ENCODE measurements at regions not wholly inside any gene's neighbourhood (a gene's known extent, or its start where the extent isn't known, plus 50 kb on each side); places are given as distances from the start of the nearest gene placed in this dataset.
"Not testable (repeated sequence)": the region's sequence is repeated elsewhere in the genome, so short reads cannot be mapped to it uniquely, and the experiment has no call there.

DNA sequence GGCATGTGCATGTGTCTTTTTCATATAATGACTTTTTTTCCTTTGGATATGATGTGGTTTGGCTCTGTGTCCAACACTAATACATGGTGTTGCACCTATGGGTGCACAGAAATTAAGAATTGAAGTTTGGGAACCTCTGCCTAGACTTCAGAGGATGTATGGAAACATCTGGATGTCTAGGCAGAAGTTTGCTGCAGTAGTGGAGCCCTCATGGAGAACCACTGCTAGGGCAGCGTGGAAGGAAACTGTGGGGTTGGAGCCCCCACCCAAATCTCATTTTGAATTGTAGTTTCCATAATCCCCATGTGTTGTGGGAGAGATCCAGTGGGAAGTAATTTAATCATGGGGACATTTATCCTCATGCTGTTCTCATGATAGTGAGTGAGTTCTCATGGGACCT, 235.0 kb upstream of the TRPC7 start:
- Mint-ChIP-seq H3K4me1 (no peaks in the 10 kb centered on the region), H3K9me3 (ENCODE audit: low read depth) (peaks cover 21% of the 10 kb centered on the region), H3K27ac (no peak overlapping the region), H3K27me3 (no peaks in the 10 kb centered on the region), H3K4me3 (no peak overlapping the region), H3K36me3 (ENCODE audit: low read depth) (no peaks in the 10 kb centered on the region)
- ATAC-seq (no peak), DNase-seq (no peak)
- CTCF ChIA-PET: no interaction called here
- POLR2A ChIA-PET: no interaction called here
- intact Hi-C loops (cut with DNase I, micrococcal nuclease): no loop called here

- Mint-ChIP-seq H3K27ac (no peak overlapping the region), H3K9me3 (ENCODE audit: low read depth) (peaks cover 21% of the 10 kb centered on the region), H3K4me1 (no peaks in the 10 kb centered on the region), H3K27me3 (no peaks in the 10 kb centered on the region), H3K4me3 (no peak overlapping the region), H3K36me3 (ENCODE audit: low read depth) (no peaks in the 10 kb centered on the region)
- ChIA-PET CTCF (no interaction called here), POLR2A (no interaction called here)
- no peak for ATAC-seq
- intact Hi-C loops (cut with DNase I, micrococcal nuclease): no loop called here
- no peak for DNase-seq
Measured at GRCh38 chr5:136598802-136599404, 233.6 kb upstream of the TRPC7 start.

DNA sequence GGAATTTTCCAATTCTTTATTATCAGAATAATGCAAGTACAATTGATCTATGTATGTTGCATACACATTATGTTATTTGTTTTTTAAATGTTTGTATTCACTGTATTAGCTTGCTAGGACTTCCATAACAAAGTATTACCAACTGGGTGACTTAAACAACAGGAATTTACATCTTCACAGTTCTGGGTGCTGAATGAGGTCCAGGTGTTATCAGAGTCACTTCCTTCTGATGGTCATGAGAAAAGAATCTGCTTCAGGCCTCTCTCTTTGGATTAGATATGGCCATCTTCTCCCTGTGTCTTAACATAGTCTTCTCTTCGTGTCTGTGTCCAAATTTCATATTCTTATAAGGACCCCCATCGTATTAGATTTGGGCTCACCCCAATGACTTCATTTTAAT, 229.1 kb upstream of the TRPC7 start:
- no peak overlapping the region for H3K4me3 Mint-ChIP-seq
- H3K36me3 Mint-ChIP-seq (ENCODE audit: low read depth): no peaks in the 10 kb centered on the region
- POLR2A ChIA-PET: no interaction called here
- ATAC-seq (no peak), DNase-seq (no peak)
- H3K27me3 Mint-ChIP-seq: peaks cover 2% of the 10 kb centered on the region
- no peaks in the 10 kb centered on the region for H3K4me1 Mint-ChIP-seq
- H3K9me3 Mint-ChIP-seq (ENCODE audit: low read depth): peaks cover 3% of the 10 kb centered on the region
- no peak overlapping the region for H3K27ac Mint-ChIP-seq
- CTCF ChIA-PET: no interaction called here
- intact Hi-C loops (cut with DNase I, micrococcal nuclease): no loop called here

DNA sequence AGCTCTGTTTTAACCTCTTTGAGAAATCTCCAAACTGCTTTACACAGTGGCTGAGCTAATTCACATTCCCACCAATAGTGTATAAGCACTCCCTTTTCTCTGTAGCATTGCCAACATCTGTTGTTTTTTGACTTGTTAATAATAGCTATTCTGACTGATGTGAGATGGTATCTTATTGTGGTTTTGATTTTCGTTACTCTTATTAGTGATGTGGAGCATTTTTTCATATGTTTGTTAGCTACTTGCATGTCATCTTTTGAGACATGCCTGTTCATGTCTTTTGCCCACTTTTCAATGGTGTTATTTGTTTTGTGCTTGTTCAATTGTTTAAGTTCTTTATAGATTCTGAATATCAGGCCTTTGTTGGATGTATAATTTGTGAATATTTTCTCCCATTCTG, 225.2 kb upstream of the TRPC7 start:
- Mint-ChIP-seq H3K4me3 (no peak overlapping the region), H3K27me3 (peaks cover 2% of the 10 kb centered on the region), H3K9me3 (ENCODE audit: low read depth) (peaks cover 3% of the 10 kb centered on the region), H3K4me1 (no peaks in the 10 kb centered on the region), H3K36me3 (ENCODE audit: low read depth) (no peaks in the 10 kb centered on the region), H3K27ac (no peak overlapping the region)
- no peak for ATAC-seq
- no peak for DNase-seq
- intact Hi-C loops (cut with DNase I, micrococcal nuclease): no loop called here
- ChIA-PET CTCF (no interaction called here), POLR2A (no interaction called here)

- DNase-seq (no peak), ATAC-seq (no peak)
- Mint-ChIP-seq H3K9me3 (ENCODE audit: low read depth) (peaks cover 3% of the 10 kb centered on the region), H3K4me3 (no peak overlapping the region), H3K27ac (no peak overlapping the region), H3K27me3 (no peaks in the 10 kb centered on the region), H3K36me3 (ENCODE audit: low read depth) (no peaks in the 10 kb centered on the region), H3K4me1 (no peaks in the 10 kb centered on the region)
- CTCF ChIA-PET: interaction anchor here (0.6 kb wide), 1 partner anchor 36 kb away, joined by 3 read pairs; no protein-coding TSS in a partner anchor
- intact Hi-C loops (cut with DNase I, micrococcal nuclease): no loop called here
- POLR2A ChIA-PET: no interaction called here
Measured at GRCh38 chr5:136586196-136586595, 220.9 kb upstream of the TRPC7 start.

GRCh38 chr5:136584474-136584873, 219.1 kb upstream of the TRPC7 start:
- intact Hi-C loops (cut with DNase I, micrococcal nuclease): no loop called here
- H3K4me3 Mint-ChIP-seq: no peak overlapping the region
- DNase-seq: no peak
- ATAC-seq: no peak
- H3K36me3 Mint-ChIP-seq (ENCODE audit: low read depth): no peaks in the 10 kb centered on the region
- H3K27ac Mint-ChIP-seq: no peak overlapping the region
- H3K27me3 Mint-ChIP-seq: no peaks in the 10 kb centered on the region
- H3K4me1 Mint-ChIP-seq: no peaks in the 10 kb centered on the region
- ChIA-PET CTCF (no interaction called here), POLR2A (no interaction called here)
- peaks cover 3% of the 10 kb centered on the region for H3K9me3 Mint-ChIP-seq (ENCODE audit: low read depth)

GRCh38 chr5:136579238-136579637, 213.9 kb upstream of the TRPC7 start:
- CTCF ChIA-PET: no interaction called here
- no peak for ATAC-seq
- POLR2A ChIA-PET: no interaction called here
- intact Hi-C loops (cut with DNase I, micrococcal nuclease): no loop called here
- Mint-ChIP-seq H3K36me3 (ENCODE audit: low read depth) (no peaks in the 10 kb centered on the region), H3K4me1 (no peaks in the 10 kb centered on the region), H3K27ac (no peak overlapping the region), H3K4me3 (no peak overlapping the region), H3K27me3 (peaks cover 1% of the 10 kb centered on the region), H3K9me3 (ENCODE audit: low read depth) (no peaks in the 10 kb centered on the region)
- DNase-seq: no peak

- CTCF ChIA-PET; H3K4me3 Mint-ChIP-seq; H3K27ac Mint-ChIP-seq; intact Hi-C loops (cut with DNase I, micrococcal nuclease); H3K27me3 Mint-ChIP-seq; DNase-seq; H3K9me3 Mint-ChIP-seq (ENCODE audit: low read depth); ATAC-seq; H3K4me1 Mint-ChIP-seq; H3K36me3 Mint-ChIP-seq (ENCODE audit: low read depth); POLR2A ChIA-PET: not testable (repeated sequence)
Measured at GRCh38 chr5:136569875-136570274, 204.5 kb upstream of the TRPC7 start.

DNA sequence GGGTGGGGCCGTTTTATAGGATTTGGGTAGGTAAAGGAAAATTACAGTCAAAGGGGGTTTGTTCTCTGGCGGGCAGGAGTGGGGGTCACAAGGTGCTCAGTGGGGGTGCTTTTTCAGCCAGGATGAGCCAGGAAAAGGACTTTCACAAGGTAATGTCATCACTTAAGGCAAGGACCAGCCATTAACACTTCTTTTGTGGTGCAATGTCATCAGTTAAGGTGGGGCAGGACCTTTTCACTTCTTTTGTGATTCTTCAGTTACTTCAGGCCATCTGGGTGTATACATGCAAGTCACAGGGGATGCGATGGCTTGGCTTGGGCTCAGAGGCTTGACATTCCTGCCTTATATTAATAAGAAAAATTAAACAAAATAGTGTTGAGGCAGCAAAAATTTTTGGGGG, 200.1 kb upstream of the TRPC7 start:
- DNase-seq; intact Hi-C loops (cut with DNase I, micrococcal nuclease); CTCF ChIA-PET; H3K27me3 Mint-ChIP-seq; H3K4me3 Mint-ChIP-seq; H3K4me1 Mint-ChIP-seq; POLR2A ChIA-PET; H3K9me3 Mint-ChIP-seq (ENCODE audit: low read depth); H3K36me3 Mint-ChIP-seq (ENCODE audit: low read depth); ATAC-seq; H3K27ac Mint-ChIP-seq: not testable (repeated sequence)

DNA sequence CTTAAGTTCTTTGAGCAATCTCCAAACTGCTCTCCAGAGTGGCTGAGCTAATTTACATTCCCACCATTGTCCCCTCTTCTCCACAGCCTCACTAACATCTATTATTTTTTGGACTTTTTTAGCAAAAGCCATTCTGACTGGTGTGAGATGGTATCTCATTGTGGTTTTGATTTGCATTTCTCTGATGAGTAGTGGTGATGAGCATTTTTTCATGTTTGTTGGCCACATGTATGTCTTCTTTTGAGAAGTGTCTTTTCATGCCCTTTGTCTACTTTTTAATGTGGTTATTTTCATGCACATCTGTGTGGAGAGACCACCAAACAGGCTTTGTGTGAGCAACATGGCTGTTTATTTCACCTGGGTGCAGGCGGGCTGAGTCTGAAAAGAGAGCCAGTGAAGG, 199.7 kb upstream of the TRPC7 start:
- DNase-seq; H3K27ac Mint-ChIP-seq; POLR2A ChIA-PET; H3K9me3 Mint-ChIP-seq (ENCODE audit: low read depth); H3K4me3 Mint-ChIP-seq; CTCF ChIA-PET; H3K36me3 Mint-ChIP-seq (ENCODE audit: low read depth); H3K4me1 Mint-ChIP-seq; H3K27me3 Mint-ChIP-seq; intact Hi-C loops (cut with DNase I, micrococcal nuclease); ATAC-seq: not testable (repeated sequence)

GRCh38 chr5:136564431-136564830, 199.1 kb upstream of the TRPC7 start:
- H3K9me3 Mint-ChIP-seq (ENCODE audit: low read depth); H3K4me1 Mint-ChIP-seq; intact Hi-C loops (cut with DNase I, micrococcal nuclease); DNase-seq; H3K36me3 Mint-ChIP-seq (ENCODE audit: low read depth); POLR2A ChIA-PET; H3K27ac Mint-ChIP-seq; H3K4me3 Mint-ChIP-seq; ATAC-seq; H3K27me3 Mint-ChIP-seq: not testable (repeated sequence)
- CTCF ChIA-PET: interaction anchor here (0.7 kb wide), 1 partner anchor 64 kb away, joined by 3 read pairs; no protein-coding TSS in a partner anchor

DNA sequence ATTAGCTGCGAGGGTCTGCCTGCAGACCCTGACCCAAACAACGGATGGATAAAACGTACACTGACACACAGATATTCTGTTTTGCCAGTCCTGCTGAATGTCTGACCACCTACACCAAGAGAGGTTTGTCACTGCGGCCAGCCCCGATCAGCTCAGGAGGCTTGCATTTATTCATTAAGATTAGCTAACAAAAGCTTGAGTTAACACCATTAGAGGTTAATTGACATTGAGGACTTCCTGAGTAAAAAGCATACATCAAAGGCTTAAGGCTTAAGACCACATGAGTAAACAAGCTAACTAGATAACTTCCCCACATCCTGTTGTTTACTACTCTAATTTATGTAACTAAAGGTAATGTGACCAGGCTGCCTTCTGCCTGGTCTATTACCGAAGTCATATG, 198.1 kb upstream of the TRPC7 start:
- Mint-ChIP-seq H3K27ac (no peak overlapping the region), H3K4me1 (no peaks in the 10 kb centered on the region), H3K36me3 (ENCODE audit: low read depth) (no peaks in the 10 kb centered on the region), H3K4me3 (no peak overlapping the region), H3K9me3 (ENCODE audit: low read depth) (peaks cover 5% of the 10 kb centered on the region), H3K27me3 (no peaks in the 10 kb centered on the region)
- ChIA-PET POLR2A (no interaction called here), CTCF (no interaction called here)
- ATAC-seq (no peak), DNase-seq (no peak)
- intact Hi-C loops (cut with DNase I, micrococcal nuclease): no loop called here

DNA sequence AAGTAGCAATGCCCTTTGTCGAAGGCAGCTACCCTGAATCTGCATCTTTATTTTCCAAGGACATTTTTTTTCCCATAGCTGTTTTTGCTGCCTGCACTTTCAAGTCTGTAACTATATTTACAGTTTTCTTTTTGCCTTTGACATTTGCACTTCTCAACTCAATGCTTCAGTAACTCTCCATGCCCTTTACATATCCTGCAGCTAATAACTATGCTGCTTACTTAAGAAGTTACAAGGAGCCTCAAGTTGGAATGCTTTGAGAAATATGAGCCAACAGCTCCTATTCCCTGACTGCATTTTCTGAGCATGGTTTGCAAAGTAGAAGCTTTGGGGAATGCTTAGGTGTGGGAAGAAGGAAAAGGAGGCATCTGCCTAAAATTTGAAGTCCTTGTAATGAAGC, 194.8 kb upstream of the TRPC7 start:
- ChIA-PET CTCF (interaction anchor here (0.5 kb wide), 1 partner anchor 161 kb away, joined by 3 read pairs; no protein-coding TSS in a partner anchor), POLR2A (no interaction called here)
- intact Hi-C loops (cut with DNase I, micrococcal nuclease): no loop called here
- H3K27ac Mint-ChIP-seq: no peak overlapping the region
- no peak for DNase-seq
- no peaks in the 10 kb centered on the region for H3K36me3 Mint-ChIP-seq (ENCODE audit: low read depth)
- H3K27me3 Mint-ChIP-seq: peaks cover 2% of the 10 kb centered on the region
- no peak overlapping the region for H3K4me3 Mint-ChIP-seq
- H3K9me3 Mint-ChIP-seq (ENCODE audit: low read depth): peaks cover 8% of the 10 kb centered on the region
- H3K4me1 Mint-ChIP-seq: no peaks in the 10 kb centered on the region
- no peak for ATAC-seq
